Endodermal cell (in vitro differentiated cells): ENCODE measurements at regions not wholly inside any gene's neighbourhood (a gene's known extent, or its start where the extent isn't known, plus 50 kb on each side); places are given as distances from the start of the nearest gene placed in this dataset.

ENCODE experiments used
- DNase-seq: peaks from one replicate; pipeline ENCODE4 v3.0.0-alpha.2; 2017
- H3K27ac ChIP-seq: 2 replicates; pipeline ENCODE4 v1.5.1; 2013; ENCODE audit warnings: mild to moderate bottlenecking, low read depth, low read length, moderate library complexity
- H3K27me3 ChIP-seq: 2 replicates; pipeline ENCODE4 v1.6.1; 2013; ENCODE audit warnings: mild to moderate bottlenecking, low read length, moderate library complexity; ENCODE audit not compliant: insufficient read depth, control insufficient read depth, poor library complexity, severe bottlenecking
- H3K36me3 ChIP-seq: 2 replicates; pipeline ENCODE4 v1.7.0; 2013; ENCODE audit warnings: mild to moderate bottlenecking, low read length, moderate library complexity; ENCODE audit not compliant: control insufficient read depth, insufficient read depth
- H3K4me1 ChIP-seq: one replicate; pipeline ENCODE4 v1.7.0; 2013; ENCODE audit warnings: low read length; ENCODE audit not compliant: control insufficient read depth, insufficient read depth
- H3K4me3 ChIP-seq: 2 replicates; pipeline ENCODE4 v1.5.1; 2013; ENCODE audit warnings: mild to moderate bottlenecking, low read length, moderate library complexity
- H3K9ac ChIP-seq: 2 replicates; pipeline ENCODE4 v1.6.1; 2013; ENCODE audit warnings: mild to moderate bottlenecking, low read length, moderate library complexity; ENCODE audit not compliant: poor library complexity, severe bottlenecking; ENCODE audit errors: extremely low read depth
- H3K9me3 ChIP-seq: 2 replicates; pipeline ENCODE4 v1.6.1; 2013; ENCODE audit warnings: mild to moderate bottlenecking, low read length, moderate library complexity; ENCODE audit not compliant: control insufficient read depth
- H3K27ac Mint-ChIP-seq: 2 replicates; pipeline ENCODE4 v1.8.0; 2020; ENCODE audit warnings: mixed read lengths
- H3K27me3 Mint-ChIP-seq: 2 replicates; pipeline ENCODE4 v1.8.0; 2021; ENCODE audit warnings: mild to moderate bottlenecking, mixed read lengths; ENCODE audit not compliant: insufficient read depth
- H3K36me3 Mint-ChIP-seq: 2 replicates; pipeline ENCODE4 v1.8.0; 2020; ENCODE audit warnings: low read depth, mixed read lengths
- H3K4me1 Mint-ChIP-seq: 2 replicates; pipeline ENCODE4 v1.8.0; 2020; ENCODE audit warnings: mixed read lengths
- H3K4me3 Mint-ChIP-seq: 2 replicates; pipeline ENCODE4 v1.8.0; 2020; ENCODE audit warnings: mild to moderate bottlenecking, moderate library complexity, mixed read lengths
- H3K9me3 Mint-ChIP-seq: 2 replicates; pipeline ENCODE4 v1.8.0; 2020; ENCODE audit warnings: mild to moderate bottlenecking, mixed read lengths
- WGBS, 2 experiments: methylation state at CpG; one replicate each; pipeline versions ENCODE4 v1.1.5 to v1.1.7; 2013; ENCODE audit warnings: missing lambda C conversion rate in 2 of 2, mixed read lengths in 1 of 2; ENCODE audit not compliant: insufficient coverage in 1 of 2, insufficient read length in 1 of 2; 5-methylcytosine and 5-hydroxymethylcytosine counted together
- TF ChIP-seq, protein P1 (sequence below): fragments of 200-600 bp; sonication (generic); conservative IDR thresholded peaks from 2 replicates; pipeline ENCODE4 v1.5.0; 2021; ENCODE audit warnings: antibody characterized with exemption, mild to moderate bottlenecking

DNA sequence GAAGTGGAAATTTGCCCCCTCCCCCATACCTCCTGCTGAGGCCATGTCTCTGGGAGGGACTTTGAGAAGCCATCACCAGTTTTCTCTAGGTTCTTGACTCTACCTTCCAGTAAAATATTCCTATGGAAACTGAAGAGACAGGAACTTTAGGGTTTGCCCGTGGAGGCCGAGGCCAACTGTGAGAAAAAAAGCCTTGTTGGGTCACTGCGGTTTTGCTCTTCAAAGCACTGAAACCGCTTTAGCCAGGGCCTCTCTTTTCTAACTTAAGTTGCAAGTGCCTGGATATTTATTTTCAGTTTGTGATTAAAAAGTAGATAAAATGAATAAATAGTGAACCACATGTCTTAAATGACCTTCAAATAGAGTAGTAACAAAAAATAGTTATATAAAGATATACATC, 159.7 kb upstream of the TSC22D1 start:
- H3K36me3 Mint-ChIP-seq: no peaks in the 10 kb centered on the region

DNA sequence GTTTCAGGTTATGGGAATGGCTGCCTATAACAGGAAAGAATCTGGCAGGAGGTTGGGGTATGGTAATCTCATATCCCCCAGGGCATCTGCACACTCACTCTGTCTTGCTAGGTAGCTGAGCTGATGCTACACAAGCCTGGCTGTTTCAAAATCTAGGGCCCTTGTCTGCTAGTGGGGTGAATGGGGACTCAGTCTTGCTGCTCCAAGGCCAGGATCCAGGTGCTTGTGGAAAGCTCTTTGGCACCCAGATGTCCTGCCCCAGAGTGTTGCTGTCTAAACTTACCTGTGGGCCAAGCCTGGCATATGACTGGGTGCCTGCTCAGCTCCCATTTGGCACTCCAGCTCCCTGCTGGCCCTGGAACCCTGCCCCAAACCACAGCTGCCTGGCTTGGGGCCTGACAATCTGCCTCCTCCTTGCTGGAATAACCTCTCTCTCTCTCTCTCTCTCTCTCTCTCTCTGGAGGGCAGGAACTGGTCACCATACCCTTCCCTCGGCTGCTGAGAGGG, 158.1 kb upstream of the TSC22D1 start:
- no peak overlapping the region for H3K27ac ChIP-seq
- TF ChIP-seq, protein P1, sequence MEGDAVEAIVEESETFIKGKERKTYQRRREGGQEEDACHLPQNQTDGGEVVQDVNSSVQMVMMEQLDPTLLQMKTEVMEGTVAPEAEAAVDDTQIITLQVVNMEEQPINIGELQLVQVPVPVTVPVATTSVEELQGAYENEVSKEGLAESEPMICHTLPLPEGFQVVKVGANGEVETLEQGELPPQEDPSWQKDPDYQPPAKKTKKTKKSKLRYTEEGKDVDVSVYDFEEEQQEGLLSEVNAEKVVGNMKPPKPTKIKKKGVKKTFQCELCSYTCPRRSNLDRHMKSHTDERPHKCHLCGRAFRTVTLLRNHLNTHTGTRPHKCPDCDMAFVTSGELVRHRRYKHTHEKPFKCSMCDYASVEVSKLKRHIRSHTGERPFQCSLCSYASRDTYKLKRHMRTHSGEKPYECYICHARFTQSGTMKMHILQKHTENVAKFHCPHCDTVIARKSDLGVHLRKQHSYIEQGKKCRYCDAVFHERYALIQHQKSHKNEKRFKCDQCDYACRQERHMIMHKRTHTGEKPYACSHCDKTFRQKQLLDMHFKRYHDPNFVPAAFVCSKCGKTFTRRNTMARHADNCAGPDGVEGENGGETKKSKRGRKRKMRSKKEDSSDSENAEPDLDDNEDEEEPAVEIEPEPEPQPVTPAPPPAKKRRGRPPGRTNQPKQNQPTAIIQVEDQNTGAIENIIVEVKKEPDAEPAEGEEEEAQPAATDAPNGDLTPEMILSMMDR: no peak
- DNase-seq: no peak
- no peaks in the 10 kb centered on the region for H3K36me3 ChIP-seq
- Mint-ChIP-seq H3K27me3 (no peaks in the 10 kb centered on the region), H3K27ac (no peak overlapping the region), H3K4me1 (peaks cover 17% of the 10 kb centered on the region), H3K4me3 (no peak overlapping the region), H3K36me3 (no peaks in the 10 kb centered on the region), H3K9me3 (no peaks in the 10 kb centered on the region)
- H3K9ac ChIP-seq: no peak overlapping the region
- H3K27me3 ChIP-seq: no peaks in the 10 kb centered on the region
- H3K9me3 ChIP-seq: no peaks in the 10 kb centered on the region
- 93 to 100% methylated on average over 1 of the region's 1 CpG for WGBS, 2 experiments
- peaks cover under 1% of the 10 kb centered on the region for H3K4me1 ChIP-seq
- H3K4me3 ChIP-seq: no peak overlapping the region

More for the DNA sequence above, 159.7 kb upstream of the TSC22D1 start:
- H3K4me3 ChIP-seq: no peak overlapping the region
- peaks cover 3% of the 10 kb centered on the region for H3K4me1 ChIP-seq
- DNase-seq: no peak
- Mint-ChIP-seq H3K27me3 (no peaks in the 10 kb centered on the region), H3K27ac (no peak overlapping the region), H3K4me3 (no peak overlapping the region), H3K9me3 (no peaks in the 10 kb centered on the region), H3K4me1 (peaks cover 15% of the 10 kb centered on the region)
- no peaks in the 10 kb centered on the region for H3K36me3 ChIP-seq
- no peaks in the 10 kb centered on the region for H3K9me3 ChIP-seq
- TF ChIP-seq, protein P1: no peak
- H3K27me3 ChIP-seq: no peaks in the 10 kb centered on the region
- H3K27ac ChIP-seq: no peak overlapping the region
- H3K9ac ChIP-seq: no peak overlapping the region
- 92 to 100% methylated on average over 2 to 4 of the region's 4 CpGs for WGBS, 2 experiments

DNA sequence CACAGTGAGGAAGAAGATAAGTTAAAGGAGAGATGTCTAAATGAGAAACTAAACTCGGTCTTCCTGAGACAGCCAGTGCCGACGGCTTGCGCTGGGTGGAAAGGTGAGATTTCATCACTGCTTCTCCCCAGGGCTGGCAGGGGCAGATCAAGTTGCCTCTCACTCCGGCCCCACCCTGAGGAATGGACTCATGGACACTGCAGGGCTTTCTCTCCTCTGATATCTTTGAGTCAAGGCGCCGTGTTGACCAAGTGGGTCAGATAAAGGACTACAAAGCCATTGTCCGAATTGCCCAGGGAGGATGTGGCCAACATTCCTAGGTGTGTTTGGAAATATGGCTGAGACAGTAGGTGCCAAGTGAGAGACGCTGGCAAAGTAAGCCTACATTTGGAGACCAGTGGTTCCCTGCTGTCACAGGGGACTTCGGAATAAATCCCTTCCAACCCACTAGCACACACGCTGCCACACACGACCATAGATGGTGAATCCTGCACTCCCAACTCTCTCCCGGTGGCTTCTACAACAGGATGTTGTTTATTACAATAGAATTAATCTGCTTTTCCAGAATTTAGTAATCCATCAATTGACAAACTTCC, 156.5 kb upstream of the TSC22D1 start:
- Mint-ChIP-seq H3K4me1 (peaks cover 15% of the 10 kb centered on the region), H3K4me3 (no peak overlapping the region), H3K36me3 (no peaks in the 10 kb centered on the region), H3K27me3 (no peaks in the 10 kb centered on the region), H3K9me3 (no peaks in the 10 kb centered on the region), H3K27ac (peak overlapping the region; percentile 6)
- no peaks in the 10 kb centered on the region for H3K9me3 ChIP-seq
- H3K9ac ChIP-seq: no peak overlapping the region
- 91% methylated on average over 9 to 13 of the region's 13 CpGs for WGBS, 2 experiments
- no peak for DNase-seq
- no peaks in the 10 kb centered on the region for H3K36me3 ChIP-seq
- no peak overlapping the region for H3K27ac ChIP-seq
- H3K4me3 ChIP-seq: no peak overlapping the region
- TF ChIP-seq, protein P1: no peak
- no peaks in the 10 kb centered on the region for H3K27me3 ChIP-seq
- no peaks in the 10 kb centered on the region for H3K4me1 ChIP-seq
